ENCODE measurements at regions not wholly inside any gene's neighbourhood (a gene's known extent, or its start where the extent isn't known, plus 50 kb on each side); places are given as distances from the start of the nearest gene placed in this dataset.

DNA sequence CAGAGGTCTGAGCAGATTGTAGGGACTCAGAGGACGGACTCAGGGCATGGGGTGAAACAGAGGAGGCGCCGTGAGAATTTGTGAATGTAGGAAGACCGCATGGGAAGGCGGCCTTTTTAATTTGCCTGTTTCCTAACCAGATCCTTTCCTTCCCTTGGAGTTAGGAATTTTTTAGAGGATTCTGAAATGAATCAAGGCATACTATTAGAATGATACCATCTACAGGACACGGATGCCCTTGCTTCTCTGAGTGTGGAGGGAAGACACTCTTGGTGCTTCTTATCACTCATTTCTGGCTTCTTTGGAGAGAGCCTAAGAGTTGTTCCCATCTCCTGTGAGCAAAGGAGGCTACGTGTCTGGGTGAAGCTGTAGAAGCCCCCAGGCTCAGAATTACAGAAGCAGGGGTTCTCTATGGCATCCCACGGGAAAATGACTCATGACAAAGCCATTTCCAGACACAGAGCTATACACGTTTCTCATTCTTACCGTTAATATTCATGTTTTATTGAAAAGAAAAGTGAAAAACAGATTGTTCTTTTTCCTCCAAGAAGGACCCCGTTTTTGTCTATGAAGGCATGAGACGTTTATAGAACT lies 148.5 kb downstream of the EDN3 start:
- H3K4me3 ChIP-seq = no peak overlapping the region
- H3K27ac ChIP-seq = no peak overlapping the region
- H3K36me3 ChIP-seq = no peaks in the 10 kb centered on the region
- H3K27me3 ChIP-seq (replicated peaks) = peaks cover 23% of the 10 kb centered on the region
- no peak for DNase-seq (ENCODE audit: low read depth in 1 of 2, low spot score in 2 of 2)
- H3K9me3 ChIP-seq (replicated peaks) = no peaks in the 10 kb centered on the region
- no peaks in the 10 kb centered on the region for H3K4me1 ChIP-seq (replicated peaks)

GRCh38 chr20:59451066-59451630 lies 150.7 kb downstream of the EDN3 start:
- no peaks in the 10 kb centered on the region for H3K36me3 ChIP-seq
- no peak for DNase-seq (ENCODE audit: low read depth in 1 of 2, low spot score in 2 of 2)
- H3K4me1 ChIP-seq (replicated peaks) = no peaks in the 10 kb centered on the region
- no peaks in the 10 kb centered on the region for H3K9me3 ChIP-seq (replicated peaks)
- H3K27me3 ChIP-seq (replicated peaks) = peaks cover 18% of the 10 kb centered on the region
- H3K4me3 ChIP-seq = no peak overlapping the region
- H3K27ac ChIP-seq = no peak overlapping the region

GRCh38 chr20:59451641-59452040 lies 151.2 kb downstream of the EDN3 start:
- Histone ChIP-seq H3K36me3 (no peaks in the 10 kb centered on the region), H3K27ac (no peak overlapping the region), H3K4me3 (no peak overlapping the region), H3K9me3 (replicated peaks) (no peaks in the 10 kb centered on the region), H3K4me1 (replicated peaks) (no peaks in the 10 kb centered on the region), H3K27me3 (replicated peaks) (peaks cover 15% of the 10 kb centered on the region)
- DNase-seq (ENCODE audit: low read depth in 1 of 2, low spot score in 2 of 2) = no peak

- H3K27ac ChIP-seq = no peak overlapping the region
- DNase-seq (ENCODE audit: low read depth in 1 of 2, low spot score in 2 of 2) = no peak
- no peaks in the 10 kb centered on the region for H3K36me3 ChIP-seq
- H3K4me1 ChIP-seq (replicated peaks) = no peaks in the 10 kb centered on the region
- H3K4me3 ChIP-seq = no peak overlapping the region
- peaks cover 13% of the 10 kb centered on the region; the same call in 1 of the 2 replicates for H3K27me3 ChIP-seq (replicated peaks)
- no peaks in the 10 kb centered on the region for H3K9me3 ChIP-seq (replicated peaks)
Measured at GRCh38 chr20:59452856-59453255, 151.5 kb upstream of the PHACTR3 start.

GRCh38 chr20:59453759-59454560 lies 150.4 kb upstream of the PHACTR3 start:
- Histone ChIP-seq H3K4me3 (no peak overlapping the region), H3K9me3 (replicated peaks) (no peaks in the 10 kb centered on the region), H3K27ac (no peak overlapping the region), H3K4me1 (replicated peaks) (no peaks in the 10 kb centered on the region), H3K36me3 (no peaks in the 10 kb centered on the region), H3K27me3 (replicated peaks) (peaks cover 11% of the 10 kb centered on the region; the same call in 1 of the 2 replicates)
- no peak for DNase-seq (ENCODE audit: low read depth in 1 of 2, low spot score in 2 of 2)

DNA sequence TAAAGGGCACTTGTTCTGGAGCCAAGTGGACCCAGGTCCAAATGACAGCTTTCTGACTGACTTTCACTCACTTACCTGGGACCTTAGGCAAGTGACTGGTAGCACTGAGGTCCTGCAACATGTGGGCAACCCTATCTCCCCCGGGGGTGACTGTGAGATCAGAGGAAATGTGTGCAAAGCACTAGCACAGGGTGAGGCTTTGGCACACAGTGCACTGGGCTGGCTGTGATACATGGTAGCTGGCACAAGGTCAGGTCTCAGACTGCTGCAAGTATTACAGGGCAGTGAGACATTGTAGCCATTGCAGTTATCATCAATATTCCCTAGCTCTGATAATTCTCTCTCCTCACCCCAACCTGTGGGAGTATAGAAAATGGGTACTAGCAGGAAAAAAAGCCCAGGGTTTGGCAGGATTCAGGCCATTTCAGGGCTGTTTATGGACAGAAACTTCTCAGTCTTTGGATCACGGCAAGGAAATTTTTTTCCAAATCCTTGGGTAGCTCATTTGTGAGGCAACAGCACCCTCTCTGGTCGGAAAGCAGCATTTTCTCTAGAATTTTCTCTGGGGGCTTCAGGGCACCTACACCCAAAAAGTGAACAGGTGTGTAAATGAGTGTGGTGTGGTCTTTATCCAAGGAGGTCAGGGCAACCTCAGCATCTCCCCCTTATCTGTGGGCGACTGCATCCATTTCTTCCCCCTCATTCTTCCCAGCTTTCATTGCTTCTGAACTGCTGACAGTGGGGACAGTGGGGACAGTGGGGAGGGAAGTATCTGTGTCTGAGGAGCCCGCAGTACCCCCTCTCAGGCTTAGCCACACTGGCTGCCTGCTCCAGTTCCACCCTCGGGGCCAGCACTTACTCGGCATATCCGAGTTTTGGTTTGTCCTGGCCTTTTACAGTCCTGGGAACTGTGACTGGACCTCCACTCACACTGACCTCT lies 148.7 kb upstream of the PHACTR3 start:
- Histone ChIP-seq H3K27ac (no peak overlapping the region), H3K9me3 (replicated peaks) (no peaks in the 10 kb centered on the region), H3K27me3 (replicated peaks) (no peaks in the 10 kb centered on the region), H3K4me3 (no peak overlapping the region), H3K36me3 (no peaks in the 10 kb centered on the region), H3K4me1 (replicated peaks) (no peaks in the 10 kb centered on the region)
- DNase-seq (ENCODE audit: low read depth in 1 of 2, low spot score in 2 of 2) = peak in 1 of 2 experiments; percentile 3

DNA sequence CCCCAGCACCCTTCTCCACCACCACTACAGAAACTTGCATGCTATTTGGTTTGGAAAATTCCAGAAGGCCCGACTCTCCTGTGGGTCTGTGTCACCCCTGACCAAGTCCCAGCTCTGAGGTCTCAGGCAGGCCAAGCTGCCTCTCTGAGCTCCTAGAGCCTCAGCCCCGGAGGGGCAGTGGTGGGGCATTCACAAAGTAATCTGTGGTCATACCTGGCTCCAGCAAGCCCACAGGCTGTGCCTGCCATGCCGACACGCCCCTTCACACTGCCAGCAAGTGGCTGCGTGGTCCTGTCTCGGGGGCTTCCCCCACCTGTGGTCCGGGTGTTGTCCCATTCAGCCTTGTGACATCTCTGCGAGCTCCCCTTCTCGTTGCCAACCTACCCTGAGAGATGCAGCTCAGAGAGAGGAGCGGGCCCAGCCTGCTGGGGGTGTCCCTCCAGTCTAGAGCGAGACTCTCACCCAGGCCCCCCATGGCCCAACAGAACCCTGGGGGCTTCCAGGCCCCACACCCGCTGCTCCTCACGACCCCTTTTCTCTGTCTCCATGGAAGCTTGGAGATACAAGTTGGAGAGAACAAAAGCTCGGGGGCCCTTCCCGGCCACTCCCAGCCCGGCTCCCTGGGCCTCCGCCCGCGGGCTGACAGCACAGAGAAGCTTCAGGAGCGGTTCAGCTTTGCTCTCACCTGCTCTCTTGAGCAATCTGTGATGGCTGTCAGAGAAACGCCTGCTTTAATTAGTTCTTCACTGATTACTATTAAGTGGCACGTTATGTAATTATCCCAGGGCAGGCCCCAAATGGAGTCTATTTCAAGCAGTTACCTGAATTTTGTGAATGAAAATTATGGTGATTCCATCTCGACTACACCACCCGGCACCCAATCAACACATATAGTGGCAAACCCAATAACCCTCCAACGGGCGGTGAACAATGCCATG lies 147.7 kb upstream of the PHACTR3 start:
- Histone ChIP-seq H3K27ac (no peak overlapping the region), H3K36me3 (no peaks in the 10 kb centered on the region), H3K27me3 (replicated peaks) (no peaks in the 10 kb centered on the region), H3K9me3 (replicated peaks) (no peaks in the 10 kb centered on the region), H3K4me1 (replicated peaks) (no peaks in the 10 kb centered on the region), H3K4me3 (no peak overlapping the region)
- DNase-seq (ENCODE audit: low read depth in 1 of 2, low spot score in 2 of 2) = no peak

DNA sequence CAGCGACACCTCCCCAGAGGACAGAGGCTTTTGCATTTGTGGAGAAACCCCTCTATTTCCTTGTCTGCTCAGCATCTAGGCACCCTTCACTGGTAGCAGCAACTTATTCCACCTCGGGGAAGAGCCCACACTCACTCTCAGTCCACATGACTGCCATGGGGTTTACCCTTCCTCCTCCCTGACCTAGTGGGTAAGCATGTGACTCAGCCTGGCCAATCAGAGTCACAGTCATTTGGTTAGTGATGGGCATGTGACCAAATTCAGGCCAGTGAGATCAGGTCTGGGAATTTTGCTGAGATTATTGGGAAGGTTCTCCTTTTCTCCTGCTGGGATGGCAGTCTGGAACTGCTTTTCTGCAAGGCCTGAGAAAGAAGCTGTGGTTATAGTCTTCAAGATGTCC lies 145.7 kb upstream of the PHACTR3 start:
- Histone ChIP-seq H3K36me3 (no peaks in the 10 kb centered on the region), H3K27me3 (replicated peaks) (no peaks in the 10 kb centered on the region), H3K4me1 (replicated peaks) (no peaks in the 10 kb centered on the region), H3K27ac (no peak overlapping the region), H3K4me3 (no peak overlapping the region), H3K9me3 (replicated peaks) (no peaks in the 10 kb centered on the region)
- no peak for DNase-seq (ENCODE audit: low read depth in 1 of 2, low spot score in 2 of 2)

DNA sequence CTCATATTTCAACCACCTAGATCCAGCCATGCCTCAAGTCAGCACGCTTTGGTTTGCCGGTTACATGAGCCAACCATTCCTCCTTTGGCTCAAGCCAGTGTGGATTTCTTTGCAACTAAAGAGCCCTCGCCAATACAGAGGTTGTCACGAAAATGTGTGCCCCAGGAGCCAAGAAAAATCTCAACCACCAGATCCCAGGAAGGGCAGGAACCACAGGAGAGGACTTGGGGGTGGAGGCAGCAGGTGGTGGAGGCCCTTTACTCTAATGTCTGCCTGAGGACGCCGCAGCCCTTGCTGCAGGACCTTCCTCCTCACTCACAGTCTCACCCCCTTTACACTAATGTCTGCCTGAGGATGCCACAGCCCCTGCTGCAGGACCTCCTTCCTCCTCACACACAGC lies 144.8 kb upstream of the PHACTR3 start:
- Histone ChIP-seq H3K27ac (no peak overlapping the region), H3K36me3 (no peaks in the 10 kb centered on the region), H3K4me3 (no peak overlapping the region), H3K27me3 (replicated peaks) (no peaks in the 10 kb centered on the region), H3K4me1 (replicated peaks) (no peaks in the 10 kb centered on the region), H3K9me3 (replicated peaks) (no peaks in the 10 kb centered on the region)
- DNase-seq (ENCODE audit: low read depth in 1 of 2, low spot score in 2 of 2) = no peak

DNA sequence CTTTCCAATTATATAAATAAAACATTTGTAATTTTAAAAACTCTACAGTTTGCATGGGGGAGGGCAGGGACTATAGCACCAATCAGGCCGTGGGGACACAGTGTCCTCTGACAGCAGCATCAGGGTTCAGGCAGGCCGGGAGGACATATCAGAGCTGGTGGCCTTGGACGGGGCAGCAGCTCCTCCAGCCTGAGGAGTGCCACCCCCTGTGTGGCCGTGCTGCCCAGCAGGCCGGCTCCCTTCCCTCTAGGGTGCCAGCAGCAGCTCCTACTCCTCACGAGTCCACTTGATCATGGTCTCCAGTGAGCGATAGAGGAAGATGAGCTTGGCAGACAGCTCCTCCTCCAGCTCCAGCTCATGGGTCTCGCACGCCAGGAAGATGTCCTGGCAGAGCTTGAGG lies 144.0 kb upstream of the PHACTR3 start:
- H3K27me3 ChIP-seq (replicated peaks) = no peaks in the 10 kb centered on the region
- no peak overlapping the region for H3K27ac ChIP-seq
- H3K9me3 ChIP-seq (replicated peaks) = no peaks in the 10 kb centered on the region
- no peak for DNase-seq (ENCODE audit: low read depth in 1 of 2, low spot score in 2 of 2)
- H3K36me3 ChIP-seq = no peaks in the 10 kb centered on the region
- no peaks in the 10 kb centered on the region for H3K4me1 ChIP-seq (replicated peaks)
- H3K4me3 ChIP-seq = no peak overlapping the region

DNA sequence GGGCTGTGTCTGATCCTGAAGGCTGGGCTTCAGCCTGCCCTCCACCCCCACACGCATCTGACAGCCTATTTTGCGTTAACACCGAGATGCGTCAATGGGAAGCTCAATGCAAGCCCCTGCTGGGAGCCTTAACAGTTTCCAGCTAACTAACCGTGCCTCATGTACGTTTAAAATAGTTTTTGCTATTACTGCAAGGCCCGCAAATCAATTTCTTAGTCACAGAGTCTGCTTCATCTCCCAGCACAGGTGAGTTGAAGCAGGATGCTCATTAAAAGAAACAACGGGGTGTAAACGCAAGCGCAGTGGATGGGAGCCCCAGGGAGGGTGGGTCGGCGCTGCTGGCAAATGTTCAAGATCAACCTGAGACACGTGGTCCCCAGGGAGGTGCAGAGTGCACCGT lies 142.8 kb upstream of the PHACTR3 start:
- no peak overlapping the region for H3K27ac ChIP-seq
- no peak for DNase-seq (ENCODE audit: low read depth in 1 of 2, low spot score in 2 of 2)
- no peaks in the 10 kb centered on the region for H3K36me3 ChIP-seq
- H3K4me1 ChIP-seq (replicated peaks) = no peaks in the 10 kb centered on the region
- H3K4me3 ChIP-seq = no peak overlapping the region
- no peaks in the 10 kb centered on the region for H3K27me3 ChIP-seq (replicated peaks)
- no peaks in the 10 kb centered on the region for H3K9me3 ChIP-seq (replicated peaks)

GRCh38 chr20:59462249-59462648 lies 142.1 kb upstream of the PHACTR3 start:
- Histone ChIP-seq H3K27me3 (replicated peaks) (no peaks in the 10 kb centered on the region), H3K9me3 (replicated peaks) (no peaks in the 10 kb centered on the region), H3K36me3 (no peaks in the 10 kb centered on the region), H3K4me3 (no peak overlapping the region), H3K4me1 (replicated peaks) (no peaks in the 10 kb centered on the region), H3K27ac (no peak overlapping the region)
- no peak for DNase-seq (ENCODE audit: low read depth in 1 of 2, low spot score in 2 of 2)

GRCh38 chr20:59463541-59463940 lies 140.8 kb upstream of the PHACTR3 start:
- Histone ChIP-seq H3K4me3 (no peak overlapping the region), H3K27me3 (replicated peaks) (no peaks in the 10 kb centered on the region), H3K27ac (no peak overlapping the region), H3K9me3 (replicated peaks) (no peaks in the 10 kb centered on the region), H3K36me3 (no peaks in the 10 kb centered on the region), H3K4me1 (replicated peaks) (no peaks in the 10 kb centered on the region)
- no peak for DNase-seq (ENCODE audit: low read depth in 1 of 2, low spot score in 2 of 2)

Measured in SJSA1 (cell line).